ENCODE measurements at regions not wholly inside any gene's neighbourhood (a gene's known extent, or its start where the extent isn't known, plus 50 kb on each side); places are given as distances from the start of the nearest gene placed in this dataset.

- Histone ChIP-seq H3K4me3 (no peak overlapping the region), H3K9ac (ENCODE audit: control insufficient read depth, insufficient read depth, low read length) (no peak overlapping the region), H3K4me2 (ENCODE audit: control insufficient read depth, insufficient read depth) (no peak overlapping the region), H3K27ac (ENCODE audit: control insufficient read depth, insufficient read depth) (no peak overlapping the region), H3K9me3 (replicated peaks; ENCODE audit: control insufficient read depth, insufficient read depth, low read length) (no peaks in the 10 kb centered on the region), H3K27me3 (replicated peaks in 1 of 2; ENCODE audit: control insufficient read depth in 2 of 2, insufficient read depth in 2 of 2, low read length in 1 of 2) (no peaks in the 10 kb centered on the region), H3K79me2 (ENCODE audit: control insufficient read depth, insufficient read depth, low read length) (no peaks in the 10 kb centered on the region), H3K4me1 (ENCODE audit: control insufficient read depth, insufficient read depth, low read length) (no peaks in the 10 kb centered on the region), H2AFZ (ENCODE audit: control insufficient read depth, low read depth, low read length) (no peak overlapping the region; the same call in none of the 2 replicates), H4K20me1 (ENCODE audit: control insufficient read depth, insufficient read depth) (no peaks in the 10 kb centered on the region), H3K36me3 (ENCODE audit: control insufficient read depth in 2 of 2, insufficient read depth in 2 of 2, low read length in 1 of 2) (no peaks in the 10 kb centered on the region)
- 19% methylated on average over 3 of the region's 3 CpGs for WGBS (ENCODE audit: insufficient coverage, insufficient replicate concordance, low lambda C conversion rate, missing lambda C conversion rate)
- TF ChIP-seq RUNX3 (IDR thresholded peaks at IDR 0.05; ENCODE audit: low read length) (peak; percentile 42; the same call in 1 of the 2 replicates), GABPA (IDR thresholded peaks at IDR 0.05; ENCODE audit: low read depth) (no peak), JUNB (IDR thresholded peaks at IDR 0.05) (no peak), RAD21 (IDR thresholded peaks at IDR 0.05; ENCODE audit: insufficient read depth, low read depth, low read length) (peak; percentile 46), POU2F2 (IDR thresholded peaks at IDR 0.05; ENCODE audit: borderline replicate concordance, low read depth, low read length) (no peak)
- TF ChIP-seq, protein P1, sequence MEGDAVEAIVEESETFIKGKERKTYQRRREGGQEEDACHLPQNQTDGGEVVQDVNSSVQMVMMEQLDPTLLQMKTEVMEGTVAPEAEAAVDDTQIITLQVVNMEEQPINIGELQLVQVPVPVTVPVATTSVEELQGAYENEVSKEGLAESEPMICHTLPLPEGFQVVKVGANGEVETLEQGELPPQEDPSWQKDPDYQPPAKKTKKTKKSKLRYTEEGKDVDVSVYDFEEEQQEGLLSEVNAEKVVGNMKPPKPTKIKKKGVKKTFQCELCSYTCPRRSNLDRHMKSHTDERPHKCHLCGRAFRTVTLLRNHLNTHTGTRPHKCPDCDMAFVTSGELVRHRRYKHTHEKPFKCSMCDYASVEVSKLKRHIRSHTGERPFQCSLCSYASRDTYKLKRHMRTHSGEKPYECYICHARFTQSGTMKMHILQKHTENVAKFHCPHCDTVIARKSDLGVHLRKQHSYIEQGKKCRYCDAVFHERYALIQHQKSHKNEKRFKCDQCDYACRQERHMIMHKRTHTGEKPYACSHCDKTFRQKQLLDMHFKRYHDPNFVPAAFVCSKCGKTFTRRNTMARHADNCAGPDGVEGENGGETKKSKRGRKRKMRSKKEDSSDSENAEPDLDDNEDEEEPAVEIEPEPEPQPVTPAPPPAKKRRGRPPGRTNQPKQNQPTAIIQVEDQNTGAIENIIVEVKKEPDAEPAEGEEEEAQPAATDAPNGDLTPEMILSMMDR (IDR thresholded peaks at IDR 0.05 in 2 of 3, conservative IDR thresholded peaks at IDR 0.05 in 1 of 3; ENCODE audit: control insufficient read depth in 2 of 3, extremely low read depth in 1 of 3, insufficient read depth in 1 of 3, low read depth in 3 of 3, low read length in 3 of 3): peak; percentile 51 to 67 (median 65)
- no peak for DNase-seq (ENCODE audit: low read depth, low spot score)
- ChIA-PET SMC1A (ENCODE audit: uncharacterized antibody, unreplicated experiment) (interaction anchor here (0.8 to 1.0 kb wide), 2 partner anchors 45 to 439 kb away, joined by 3 to 4 read pairs; no protein-coding TSS in a partner anchor), POLR2A (no interaction called here), CTCF (interaction anchor here (0.6 to 2.0 kb wide), 11 partner anchors 8 to 1207 kb away, joined by 3 to 12 read pairs (median 4); no protein-coding TSS in a partner anchor), RAD21 (ENCODE audit: unreplicated experiment) (no interaction called here)
- in situ Hi-C loops (cut with MboI): no loop called here
- intact Hi-C loops (cut with micrococcal nuclease; ENCODE audit: unreplicated experiment): no loop called here
- BruUV-seq (replicated peaks): no TSS peak
- ATAC-seq: peak; percentile 69
- no peak for FAIRE-seq
Observed at GRCh38 chr4:159455675-159456237, 352.9 kb downstream of the RAPGEF2 start.
